Inferior parietal cortex (tissue), 1 donor: ENCODE measurements at regions not wholly inside any gene's neighbourhood (a gene's known extent, or its start where the extent isn't known, plus 50 kb on each side); places are given as distances from the start of the nearest gene placed in this dataset.
"Not testable (repeated sequence)": the region's sequence is repeated elsewhere in the genome, so short reads cannot be mapped to it uniquely, and the experiment has no call there.

Experiments used
- DNase-seq: peaks from one replicate; pipeline ENCODE4 v3.0.0-alpha.2; 2016; ENCODE audit errors: extremely low spot score

DNA sequence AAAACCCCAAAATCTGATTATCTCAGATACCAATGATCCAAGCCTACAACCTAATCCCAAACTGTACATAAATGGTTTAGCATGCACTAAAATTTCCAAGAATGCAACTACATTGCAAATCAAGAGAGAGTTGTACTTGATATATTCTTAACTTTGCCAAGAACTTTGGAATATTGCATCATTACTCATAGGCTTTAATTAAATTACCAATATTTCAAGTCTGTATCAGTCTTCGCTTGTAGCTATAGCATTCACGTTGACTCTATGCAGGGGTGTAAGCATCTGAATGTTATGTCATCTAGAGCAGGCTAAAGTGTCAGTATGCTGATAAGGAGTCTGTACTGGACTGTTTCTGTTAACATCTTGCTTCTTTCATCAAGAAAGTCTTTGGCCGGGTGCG is 56.3 kb downstream of the FOXI3 start:
- no peak for DNase-seq

DNA sequence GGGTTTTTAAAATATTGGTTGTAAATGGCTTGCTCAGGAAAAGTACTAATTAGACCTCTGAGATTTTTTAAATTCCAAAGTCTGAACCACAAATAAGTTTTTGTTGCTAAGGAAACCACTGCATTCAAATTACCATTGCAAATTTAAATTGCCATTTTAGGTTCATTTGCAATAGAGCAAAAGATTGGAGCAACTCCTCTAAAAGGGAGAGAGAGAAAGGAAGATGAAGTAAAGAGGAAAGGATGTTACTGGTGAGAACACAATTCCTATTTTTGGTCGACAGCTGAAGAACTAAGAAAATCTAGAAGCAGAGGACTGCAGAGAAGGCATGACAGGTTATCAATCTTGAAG is 74.9 kb downstream of the FOXI3 start:
- no peak for DNase-seq

DNA sequence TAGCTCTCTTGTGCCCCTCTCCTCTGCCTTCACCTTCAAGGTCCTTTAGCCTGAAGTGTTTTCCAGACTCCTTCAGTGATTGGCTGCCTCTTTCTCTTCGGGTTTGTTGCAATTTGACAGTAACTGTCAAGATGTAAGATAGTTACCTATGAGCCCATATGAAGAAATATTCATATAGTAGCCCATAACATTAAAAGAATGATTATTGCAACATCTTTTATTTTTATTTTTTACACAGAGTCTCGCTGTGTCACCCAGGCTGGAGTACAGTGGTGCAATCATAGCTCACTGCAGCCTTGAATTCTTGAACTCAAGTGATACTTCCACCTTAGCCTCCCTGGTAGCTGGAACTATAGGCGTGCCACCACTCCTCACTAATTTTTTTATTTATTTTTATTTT is 80.5 kb downstream of the FOXI3 start:
- no peak for DNase-seq

DNA sequence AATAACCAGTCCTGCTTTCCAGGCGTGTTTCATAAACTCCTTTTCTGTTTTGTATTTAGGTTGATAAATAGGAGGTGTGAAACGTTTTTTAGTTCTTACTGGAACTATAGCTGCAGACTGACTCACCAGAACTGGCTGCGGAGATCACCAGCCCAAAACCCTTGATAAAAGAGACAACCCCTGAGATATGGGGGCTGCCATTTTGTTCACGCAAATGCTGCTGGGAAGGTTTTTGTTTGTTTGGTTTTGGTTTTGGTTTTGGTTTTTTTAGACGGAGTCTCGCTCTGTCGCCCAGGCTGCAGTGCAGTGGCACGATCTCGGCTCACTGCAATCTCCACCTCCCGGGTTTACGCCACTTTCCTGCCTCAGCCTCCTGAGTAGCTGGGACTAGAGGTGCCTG is 87.1 kb downstream of the FOXI3 start:
- DNase-seq = not testable (repeated sequence)

DNA sequence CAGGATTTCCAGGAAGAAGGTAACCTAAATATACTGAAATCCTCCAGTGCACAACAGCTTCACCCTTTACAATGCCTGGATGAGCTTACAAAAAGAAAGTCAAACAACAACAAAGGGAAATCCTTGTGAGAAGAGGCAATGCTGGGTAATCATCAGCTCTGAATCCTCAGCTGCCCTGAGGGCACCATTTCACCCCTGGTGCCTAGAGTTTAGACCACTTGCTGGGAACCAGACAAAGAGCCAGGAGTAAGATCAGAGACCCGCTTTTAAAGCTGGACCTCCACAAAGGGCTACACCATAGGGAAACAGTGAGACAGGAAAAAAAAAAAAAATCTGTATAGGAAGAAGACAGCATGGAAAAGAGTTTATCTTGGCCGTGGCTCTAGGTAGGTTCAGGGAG is 97.0 kb downstream of the FOXI3 start:
- DNase-seq = no peak

DNA sequence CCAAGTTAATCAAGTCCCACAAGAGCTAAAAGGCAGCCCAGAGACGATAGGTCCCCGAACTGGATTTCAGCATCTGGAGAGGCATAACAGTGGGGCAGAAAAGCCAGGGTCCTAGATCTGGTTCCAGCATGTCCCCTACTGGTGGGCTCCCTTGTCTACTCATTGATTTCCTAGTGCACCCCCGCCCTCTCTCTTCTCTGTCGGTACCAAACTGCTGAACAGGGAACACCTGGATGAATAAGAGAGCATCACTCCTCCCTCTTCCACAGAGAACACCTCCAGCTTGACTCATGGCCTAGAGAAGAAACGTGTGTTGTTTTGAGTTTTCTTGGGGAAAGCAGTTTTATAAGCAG is 101.3 kb downstream of the FOXI3 start:
- DNase-seq = no peak

DNA sequence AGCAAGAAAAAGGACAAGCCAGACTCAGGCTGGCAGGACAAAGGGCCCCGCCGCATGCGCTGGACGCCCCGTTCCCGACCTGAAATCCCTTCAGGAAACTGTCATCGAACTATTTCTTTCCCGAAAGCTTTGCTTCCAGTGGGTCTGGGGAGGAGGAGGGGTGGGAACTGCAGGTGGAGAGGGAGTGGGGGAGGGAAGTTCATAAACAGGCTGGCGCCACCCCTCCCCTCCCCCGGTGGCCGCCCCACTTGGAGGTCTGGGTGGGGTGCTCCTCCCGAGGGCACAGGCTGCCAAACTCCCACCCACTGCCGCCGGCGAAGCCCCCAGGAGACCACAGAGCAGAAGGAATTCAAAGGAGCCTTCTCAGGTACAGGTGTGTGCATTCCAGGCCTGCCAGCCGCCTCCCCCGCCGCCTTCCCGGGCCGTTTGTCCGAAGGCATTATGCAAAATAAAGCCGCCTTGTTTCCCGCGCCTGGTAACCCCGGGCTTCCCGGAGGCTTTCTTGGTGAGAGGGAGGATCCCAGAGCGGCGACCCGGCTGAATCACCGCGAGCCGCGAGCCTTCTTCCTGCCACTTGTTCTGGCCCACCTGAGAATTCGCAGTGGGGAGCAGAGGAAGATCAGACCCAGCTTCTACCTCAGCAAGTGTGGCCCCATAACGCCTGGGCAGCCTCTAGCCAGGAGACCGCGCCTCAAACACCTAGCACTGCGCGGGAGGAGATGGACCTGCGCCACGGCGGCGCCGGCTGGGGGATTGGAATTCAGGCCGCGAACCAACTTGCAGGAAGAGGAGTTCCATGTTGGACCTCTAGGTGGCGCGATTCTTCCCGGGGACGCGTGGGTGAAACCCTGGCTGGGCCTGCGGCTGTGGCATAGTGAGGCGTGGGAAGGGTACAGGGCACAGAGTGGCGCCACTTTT is 101.9 kb downstream of the FOXI3 start:
- DNase-seq = peak; percentile 2

DNA sequence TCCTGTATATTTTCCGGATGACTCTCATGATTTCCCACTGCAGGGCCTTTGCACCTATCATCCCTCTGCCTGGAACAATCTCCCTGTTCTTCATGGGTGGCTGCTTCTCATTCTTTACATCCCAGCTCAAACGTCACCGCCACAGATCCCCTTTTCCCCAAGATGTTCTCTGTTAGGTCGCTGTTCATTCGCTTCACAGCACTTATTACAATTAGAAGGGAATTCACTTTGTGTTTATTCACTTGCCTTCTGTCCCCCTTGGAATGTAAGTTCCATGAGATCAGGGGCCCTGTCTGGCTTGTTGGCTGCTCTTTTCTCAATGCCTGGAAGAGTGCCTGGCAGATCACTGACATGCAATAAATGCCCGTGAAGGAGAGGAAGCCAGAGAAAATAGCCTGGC is 106.7 kb downstream of the FOXI3 start:
- DNase-seq = no peak

DNA sequence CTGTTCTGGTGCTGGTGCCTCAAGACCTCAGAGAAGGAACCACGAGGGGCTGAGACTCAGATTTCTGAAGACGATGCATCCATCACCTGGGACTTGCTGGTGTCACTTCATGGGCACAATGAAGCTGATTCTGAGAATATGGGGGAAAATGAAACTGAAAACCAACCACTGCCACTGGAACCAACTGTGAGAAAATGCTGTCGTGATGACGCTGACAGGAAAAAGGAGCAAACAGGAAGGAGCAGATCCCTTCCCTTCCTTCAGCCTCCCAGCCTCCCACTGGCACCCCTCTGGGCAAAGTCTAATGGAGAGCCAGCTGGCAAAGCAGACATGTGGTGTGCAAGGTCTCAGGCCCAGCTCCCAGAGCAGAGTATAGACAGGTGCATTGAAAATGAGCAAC is 109.7 kb downstream of the FOXI3 start:
- no peak for DNase-seq

DNA sequence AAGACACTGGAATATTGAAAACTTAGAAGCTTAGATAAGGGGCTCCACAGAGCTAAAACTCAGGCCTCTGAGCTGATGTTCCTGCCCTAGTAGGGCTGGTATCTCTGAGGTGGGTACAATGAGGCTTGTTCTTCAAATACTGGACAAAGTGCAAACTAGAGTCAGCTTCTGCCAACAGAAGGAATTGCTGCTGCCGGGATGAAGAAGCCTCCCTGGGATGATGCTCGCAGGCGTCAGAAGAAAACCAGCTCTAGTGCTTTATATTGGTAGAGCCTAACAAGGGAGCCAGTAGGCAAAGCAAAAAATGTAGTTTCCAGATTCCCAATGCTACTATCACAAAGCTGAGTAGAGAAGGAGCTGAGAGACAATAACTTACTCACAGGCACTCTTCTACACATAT is 118.1 kb downstream of the FOXI3 start:
- no peak for DNase-seq

DNA sequence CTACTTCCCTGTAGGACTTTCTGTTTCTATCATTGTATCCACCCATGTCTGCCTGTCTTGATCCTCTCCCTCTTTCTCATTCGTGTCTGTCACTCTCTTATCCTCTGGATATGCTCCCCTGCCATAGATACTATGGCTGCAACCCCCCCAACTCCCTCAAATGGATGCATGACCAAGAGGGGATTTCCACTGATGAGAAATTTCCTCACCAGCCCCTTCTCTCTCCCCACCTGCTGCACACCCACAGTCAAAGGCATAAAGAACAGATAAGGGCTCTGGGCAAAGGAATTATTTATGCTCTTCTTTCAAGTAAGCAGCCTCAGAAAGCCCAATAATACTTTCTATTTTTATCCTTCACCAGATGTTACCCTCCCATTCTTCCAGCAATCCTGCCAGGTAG is 121.3 kb downstream of the FOXI3 start:
- DNase-seq = no peak

DNA sequence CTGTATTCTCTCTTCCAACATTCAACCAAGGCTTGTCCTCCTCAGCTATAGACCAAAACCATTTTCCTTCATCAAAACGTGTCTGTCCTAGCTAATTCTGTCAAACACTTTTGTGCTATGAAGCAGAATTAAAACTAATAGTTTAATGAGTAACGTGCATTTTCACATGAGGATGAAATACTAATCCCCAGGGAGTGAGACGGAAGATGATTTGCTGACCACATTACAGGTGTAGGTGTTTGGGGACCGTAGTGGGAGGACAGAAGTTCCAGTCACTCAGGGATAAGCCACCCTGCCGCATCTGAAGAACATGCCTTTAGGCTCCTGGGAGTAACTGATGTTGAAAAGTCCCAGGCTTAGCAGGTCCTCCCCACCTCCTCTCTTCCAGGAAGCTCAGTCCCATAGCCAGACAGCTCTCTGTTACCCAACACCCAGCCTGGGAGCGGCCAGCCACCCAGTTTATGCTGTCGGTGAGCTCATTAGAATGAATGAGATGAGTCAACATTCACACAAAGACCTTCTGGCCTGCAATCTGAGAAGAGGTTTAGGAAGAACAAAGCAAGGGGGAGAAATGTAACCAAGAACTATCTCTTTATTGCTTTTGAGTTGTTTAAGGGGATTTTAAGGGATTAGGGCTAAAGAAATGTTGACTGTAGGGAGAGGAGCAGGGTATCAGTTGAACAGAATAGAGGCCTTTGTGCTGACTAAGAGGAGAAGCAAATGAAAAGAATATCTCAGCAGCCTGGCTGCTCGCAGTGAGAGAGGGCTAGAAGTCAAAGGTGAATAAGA is 122.5 kb downstream of the FOXI3 start:
- no peak for DNase-seq

DNA sequence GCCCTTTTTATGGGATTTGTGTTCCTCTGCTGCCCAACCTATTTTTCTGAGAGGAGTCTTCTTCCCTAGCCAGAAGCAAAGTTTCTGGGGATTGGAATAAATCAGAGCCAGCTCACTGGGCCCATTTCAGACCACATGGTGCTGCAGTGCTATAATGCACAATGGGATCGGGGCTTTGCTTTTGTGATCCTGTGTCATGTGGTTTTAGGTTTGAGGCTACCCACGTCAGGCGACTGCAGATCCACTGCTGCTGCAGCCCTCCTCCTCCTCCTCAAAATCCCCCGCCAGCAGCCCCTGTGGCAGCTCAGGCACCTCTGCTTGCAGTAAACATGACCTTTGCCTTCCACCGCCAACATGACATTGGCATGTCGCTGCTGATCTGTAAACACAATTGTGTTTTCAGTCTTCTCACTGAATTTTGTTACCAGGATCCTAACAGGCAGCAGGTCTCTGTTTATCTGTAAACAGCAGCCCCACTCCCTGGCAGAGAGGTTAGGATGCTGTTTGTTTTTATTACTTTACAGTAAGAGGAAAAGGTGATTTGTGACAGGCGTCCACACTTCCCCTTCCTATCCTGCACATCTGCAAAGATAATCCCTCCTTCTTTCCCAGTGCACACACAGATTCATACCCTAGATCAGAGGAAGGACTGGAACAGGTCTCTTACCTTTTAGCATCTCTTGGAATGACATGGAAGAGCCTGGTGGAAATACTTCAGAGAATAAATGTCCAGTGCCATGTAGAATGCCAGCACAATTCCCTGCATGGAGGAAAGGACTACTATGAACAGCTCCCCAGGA is 130.8 kb downstream of the FOXI3 start:
- no peak for DNase-seq

DNA sequence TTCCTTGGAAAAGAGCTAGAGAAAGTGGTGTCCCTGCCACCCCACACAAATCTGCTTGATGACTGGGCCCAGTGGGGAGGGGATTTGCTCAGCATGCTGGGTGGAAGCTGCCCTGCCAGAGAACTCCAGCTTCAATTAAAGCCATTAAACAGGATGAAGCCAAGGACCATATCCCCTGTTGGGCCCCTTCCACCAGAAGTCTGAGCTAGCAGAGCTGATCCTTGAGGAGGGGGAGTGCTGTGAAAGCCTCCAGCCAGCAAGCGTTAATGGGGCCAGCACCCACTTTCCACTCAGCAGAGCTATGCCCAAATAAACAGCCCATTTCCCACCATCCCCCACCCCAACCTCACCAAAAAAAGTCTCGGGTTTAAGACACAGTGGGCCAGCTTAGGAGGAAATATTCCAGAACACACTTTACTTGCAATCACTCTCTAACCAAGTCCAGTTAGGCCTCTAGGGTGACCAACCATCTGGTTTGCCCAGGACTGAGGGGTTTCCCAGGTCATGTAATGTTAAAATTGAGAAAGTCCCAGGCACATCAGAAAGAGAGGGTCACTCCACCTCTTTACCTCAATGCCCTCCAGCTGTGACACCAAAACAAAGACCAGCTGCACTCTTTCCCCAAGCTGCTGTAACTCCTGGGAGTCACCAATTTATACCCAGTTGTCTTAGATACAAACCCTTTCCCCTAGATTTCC is 132.3 kb downstream of the FOXI3 start:
- DNase-seq = no peak

DNA sequence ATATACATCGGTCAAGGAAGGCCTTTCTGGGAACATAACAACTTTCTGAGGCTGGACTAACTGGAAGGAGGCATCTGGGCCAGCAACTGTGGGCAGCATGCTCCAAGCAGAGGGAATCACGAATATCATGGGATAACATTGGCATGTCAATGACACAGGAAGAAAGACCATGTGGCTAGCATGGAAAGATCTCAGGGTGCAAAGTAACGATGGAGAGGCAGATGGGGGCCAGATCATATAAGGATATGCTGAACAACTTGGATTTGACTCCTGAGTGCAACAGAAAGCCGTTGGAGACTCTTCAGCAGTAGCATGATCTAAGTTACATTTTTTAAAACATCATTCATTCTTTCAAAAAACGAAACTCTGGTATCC is 133.6 kb downstream of the FOXI3 start:
- DNase-seq = no peak

DNA sequence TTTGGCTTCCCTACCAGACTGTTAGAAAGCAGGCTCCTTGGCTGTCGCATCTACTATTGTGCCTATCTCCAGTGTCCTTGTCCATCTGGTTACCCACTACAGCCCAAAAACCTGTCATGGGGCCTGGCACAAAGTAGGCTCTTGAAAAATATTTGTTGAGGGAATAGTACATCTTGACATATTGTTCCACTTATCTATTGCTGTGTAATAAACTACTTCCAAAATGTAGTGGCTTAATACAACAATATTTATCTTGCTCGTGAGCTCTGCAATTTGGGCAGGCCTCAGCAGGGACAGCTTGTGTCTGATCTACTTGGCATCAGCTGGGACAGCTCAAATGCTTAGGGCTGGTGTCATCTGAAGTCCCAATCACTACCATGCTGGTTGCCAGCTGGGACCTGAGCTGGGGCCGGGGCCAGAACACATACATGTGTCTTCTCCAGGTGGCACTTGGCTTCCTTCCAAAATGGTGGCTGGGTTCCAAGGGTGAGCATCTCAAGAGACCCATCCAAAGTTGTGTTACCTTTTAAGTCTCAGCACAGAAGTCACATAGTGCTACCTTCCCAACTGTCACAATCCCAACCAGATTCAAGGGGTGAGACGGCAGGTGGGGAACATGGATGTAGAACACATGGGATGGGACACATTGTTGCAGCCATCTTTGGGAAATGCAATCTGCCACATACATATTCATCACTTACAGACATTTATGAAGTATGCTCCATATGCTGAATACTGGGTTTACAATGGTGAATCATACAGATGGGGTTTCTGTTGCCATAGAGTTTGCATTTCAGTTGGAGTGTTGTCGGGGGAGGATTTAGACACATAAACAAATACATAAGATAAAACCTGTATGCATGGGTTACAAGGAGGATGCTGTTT is 134.2 kb downstream of the FOXI3 start:
- DNase-seq = no peak

DNA sequence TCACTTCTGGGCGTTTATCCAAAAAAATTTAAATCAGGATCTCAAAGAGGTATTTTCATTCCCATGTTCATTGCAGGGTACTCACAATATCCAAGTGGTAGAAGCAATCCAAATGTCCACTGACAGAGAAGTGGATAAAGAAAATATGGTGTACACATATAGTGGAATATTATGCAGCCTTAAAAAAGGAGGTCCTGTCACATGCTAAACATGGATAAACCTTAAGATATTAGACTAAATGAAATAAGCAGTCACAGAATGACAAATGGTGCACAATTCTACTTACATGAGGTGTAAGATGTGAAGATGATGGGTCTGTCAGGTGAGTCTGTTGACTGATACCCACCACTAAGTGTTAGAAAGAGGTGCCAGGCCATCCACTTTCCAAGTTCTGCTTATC is 140.6 kb downstream of the THNSL2 start:
- no peak for DNase-seq

DNA sequence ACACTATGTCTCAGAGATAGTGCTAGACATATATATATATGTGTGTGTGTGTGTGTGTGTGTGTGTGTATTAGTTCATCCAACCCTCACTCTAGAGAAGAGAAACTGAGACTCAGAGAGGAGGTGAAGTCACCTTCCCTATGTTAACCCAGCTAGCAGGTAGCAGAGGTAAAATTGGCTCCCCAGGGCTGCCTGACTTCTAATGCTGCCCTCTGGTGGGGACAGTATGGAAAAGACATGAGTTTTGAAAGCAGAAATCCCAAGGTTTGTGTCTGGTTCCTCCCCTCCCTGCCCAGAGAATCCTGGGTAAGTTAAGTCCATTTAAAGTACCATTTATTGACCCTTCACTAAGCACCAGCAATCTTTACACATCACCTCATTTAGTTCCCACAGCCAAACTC is 137.7 kb downstream of the THNSL2 start:
- no peak for DNase-seq

DNA sequence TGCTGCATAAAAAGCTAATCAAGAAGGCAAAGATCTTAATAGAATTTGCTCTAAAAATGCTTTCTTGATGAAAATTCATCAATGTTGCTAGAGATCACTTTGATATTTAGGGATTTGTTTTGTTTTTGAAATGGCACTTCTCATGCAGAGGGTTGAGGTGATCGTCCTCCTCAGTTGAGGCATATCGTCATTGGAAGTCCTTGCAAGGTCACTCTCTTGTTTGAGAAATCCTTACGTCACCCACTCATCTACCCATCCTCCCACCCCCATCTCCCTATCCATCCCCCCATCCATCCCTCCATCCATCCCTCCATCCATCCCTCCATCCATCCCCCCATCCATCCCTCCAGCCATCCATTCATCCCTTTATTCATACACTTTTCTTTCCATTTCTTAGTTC is 133.7 kb downstream of the THNSL2 start:
- no peak for DNase-seq

DNA sequence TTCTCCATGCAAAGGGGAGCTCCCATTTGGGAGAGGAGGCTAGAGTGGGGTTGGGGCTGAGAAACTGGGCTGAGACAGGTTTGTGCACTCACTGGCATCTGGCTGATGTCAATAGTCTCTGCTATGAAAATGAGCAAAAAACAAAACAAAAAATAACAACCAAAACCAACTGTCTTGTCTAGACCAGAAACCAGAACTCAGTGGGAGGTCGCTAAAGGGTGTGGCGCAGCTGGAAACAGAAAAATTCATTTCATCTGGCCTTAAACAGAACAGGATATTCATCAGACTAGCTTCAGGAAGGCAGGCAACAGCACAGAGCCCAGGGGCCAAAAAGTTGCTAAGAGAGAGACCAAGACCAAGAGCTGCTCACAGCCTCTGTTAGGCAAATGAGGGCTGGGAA is 126.1 kb downstream of the THNSL2 start:
- DNase-seq = no peak
